HCT116 (cell line): ENCODE measurements at regions not wholly inside any gene's neighbourhood (a gene's known extent, or its start where the extent isn't known, plus 50 kb on each side); places are given as distances from the start of the nearest gene placed in this dataset.

Experiments
- ATAC-seq: fragments of 200-7000 bp; cut with Tn5 transposase; 2 replicates; pipeline ENCODE4 v1.9.1; 2020; ENCODE audit warnings: mild to moderate bottlenecking, moderate library complexity
- BruUV-seq: library from RNA; stranded (reverse); fragments of 400-500 nt; replicated peaks from 2 replicates; lab custom pipeline; 2021; lab: Mats Ljungman, UMichigan
- CTCF ChIA-PET: fragments of 300-600 bp; sonication (Branson Sonifier 250); formaldehyde crosslinking; loops from one replicate; lab custom pipeline; 2021; ENCODE audit warnings: antibody characterized with exemption; lab: Charles Lee
- POLR2A ChIA-PET: fragments of 300-600, 350-600 bp; sonication (Branson Sonifier 250); formaldehyde crosslinking; loops from one replicate; lab custom pipeline; 2021; ENCODE audit warnings: antibody characterized with exemption; lab: Charles Lee
- RAD21 ChIA-PET, 2 experiments: fragments of 300-600 bp; sonication (Branson Sonifier 250); formaldehyde crosslinking; loops; one replicate each; lab custom pipeline; 2023; ENCODE audit warnings: low total read pairs in 2 of 2; ENCODE audit not compliant: uncharacterized antibody in 2 of 2, unreplicated experiment in 2 of 2, low non-redundant PET in 1 of 2; lab: Charles Lee
- DNase-seq: peaks from one replicate; pipeline ENCODE4 v3.0.0-alpha.2; 2010; ENCODE audit warnings: low read depth, low spot score
- H2AFZ ChIP-seq: fragments of 200-600 bp; shearing (Covaris generic), sonication (generic); 2 replicates; pipeline ENCODE4 v1.6.1; 2017; ENCODE audit warnings: low read depth, mixed run types, mixed read lengths, antibody characterized with exemption, low read length; ENCODE audit not compliant: poor library complexity, severe bottlenecking
- H3K27ac ChIP-seq: 2 replicates; pipeline ENCODE4 v1.5.1; 2012; ENCODE audit warnings: low read depth, low read length
- H3K27me3 ChIP-seq: fragments of 200-600 bp; sonication (generic); 2 replicates; pipeline ENCODE4 v1.6.1; 2016; ENCODE audit warnings: mixed run types, low read length, mixed read lengths; ENCODE audit not compliant: insufficient read depth
- H3K36me3 ChIP-seq, 2 experiments: fragments of 200-500 bp in 1 of 2; fragments of 200-600 bp in 1 of 2; sonication (Bioruptor generic) in 1 of 2; sonication (generic) in 1 of 2; 2 replicates each; pipeline versions ENCODE4 v1.5.1 to v1.6.1; 2014 to 2016; ENCODE audit warnings: low read length in 2 of 2, inconsistent platforms in 1 of 2, mixed read lengths in 1 of 2, mixed run types in 1 of 2; ENCODE audit not compliant: insufficient read depth in 2 of 2, control insufficient read depth in 1 of 2
- H3K4me1 ChIP-seq, 2 experiments: fragments of 200-600 bp in 1 of 2; sonication (generic) in 1 of 2; 2 replicates each; pipeline versions ENCODE4 v1.5.1 to v1.6.1; 2012 to 2017; ENCODE audit warnings: low read length in 2 of 2, inconsistent platforms in 1 of 2, mild to moderate bottlenecking in 1 of 2, mixed read lengths in 1 of 2, mixed run types in 1 of 2, moderate library complexity in 1 of 2; ENCODE audit not compliant: insufficient read depth in 2 of 2, control insufficient read depth in 1 of 2
- H3K4me2 ChIP-seq: fragments of 200-600 bp; sonication (generic); 2 replicates; pipeline ENCODE4 v1.6.1; 2017; ENCODE audit warnings: mixed run types, low read length, mixed read lengths
- H3K4me3 ChIP-seq, 2 experiments: fragments of 200-600 bp in 1 of 2; sonication (generic) in 1 of 2; replicated peaks in 1 of 2; 2 replicates each; pipeline ENCODE4 v1.5.1; 2011 to 2016; ENCODE audit warnings: low read length in 2 of 2, control low read depth in 1 of 2, low read depth in 1 of 2, mild to moderate bottlenecking in 1 of 2, mixed read lengths in 1 of 2, mixed run types in 1 of 2
- H3K79me2 ChIP-seq: fragments of 200-600 bp; sonication (generic); 2 replicates; pipeline ENCODE4 v1.6.1; 2017; ENCODE audit warnings: mild to moderate bottlenecking, mixed run types, low read length, moderate library complexity, mixed read lengths; ENCODE audit not compliant: insufficient read depth
- H3K9ac ChIP-seq: fragments of 200-600 bp; sonication (generic); 2 replicates; pipeline ENCODE4 v1.6.1; 2016; ENCODE audit warnings: low read length, mixed read lengths
- H3K9me2 ChIP-seq: fragments of 200-600 bp; sonication (generic), shearing (Covaris generic); 2 replicates; pipeline ENCODE4 v1.6.1; 2017; ENCODE audit warnings: mixed run types, mild to moderate bottlenecking, moderate library complexity; ENCODE audit not compliant: insufficient read depth
- H3K9me3 ChIP-seq, 2 experiments: fragments of 200-500 bp in 1 of 2; fragments of 200-600 bp in 1 of 2; sonication (Bioruptor generic) in 1 of 2; sonication (generic) in 1 of 2; 2 replicates each; pipeline ENCODE4 v1.6.1; 2014 to 2017; ENCODE audit warnings: low read length in 2 of 2, mixed read lengths in 2 of 2, inconsistent platforms in 1 of 2, low read depth in 1 of 2, mild to moderate bottlenecking in 1 of 2, mixed run types in 1 of 2, moderate library complexity in 1 of 2; ENCODE audit not compliant: control insufficient read depth in 1 of 2, insufficient read depth in 1 of 2
- H4K20me1 ChIP-seq: fragments of 200-600 bp; sonication (generic), shearing (Covaris generic); 2 replicates; pipeline ENCODE4 v1.6.1; 2017; ENCODE audit warnings: mixed run types, mild to moderate bottlenecking, moderate library complexity; ENCODE audit not compliant: insufficient read depth
- FOSL1 ChIP-seq: IDR thresholded peaks from 2 replicates; pipeline ENCODE4 v1.6.1; 2012; ENCODE audit warnings: low read depth
- SP1 ChIP-seq: IDR thresholded peaks from 2 replicates; pipeline ENCODE4 v1.6.1; 2012; ENCODE audit warnings: low read depth
- ZFX ChIP-seq: fragments of 450-650 bp; IDR thresholded peaks from 2 replicates; pipeline ENCODE4 v1.6.1; 2017
- intact Hi-C: fragments of 100-400 bp; cut with micrococcal nuclease; formaldehyde crosslinking; loops from 2 replicates; pipeline ENCODE4 v1.10.0; 2022
- TF ChIP-seq, protein P1 (sequence below): IDR thresholded peaks from 2 replicates; pipeline ENCODE4 v1.6.1; 2011; ENCODE audit warnings: mild to moderate bottlenecking, low read length, moderate library complexity; ENCODE audit not compliant: insufficient replicate concordance; ENCODE audit errors: extremely low read depth
- TF ChIP-seq, protein P2 (sequence below): IDR thresholded peaks from 2 replicates; pipeline ENCODE4 v1.6.1; 2012; ENCODE audit warnings: low read depth

GRCh38 chr4:8742546-8742945 is 129.1 kb downstream of the HMX1 start:
- H3K79me2 ChIP-seq: no peaks in the 10 kb centered on the region
- CTCF ChIA-PET: no interaction called here
- no peak overlapping the region for H3K27ac ChIP-seq
- TF ChIP-seq FOSL1: no peak
- ATAC-seq: no peak
- no peaks in the 10 kb centered on the region for H3K9me3 ChIP-seq
- intact Hi-C loops: no loop called here
- no peak overlapping the region for H3K4me3 ChIP-seq
- H3K36me3 ChIP-seq: no peaks in the 10 kb centered on the region
- H3K4me1 ChIP-seq: no peaks in the 10 kb centered on the region
- DNase-seq: no peak
- BruUV-seq: no TSS peak
- H4K20me1 ChIP-seq: no peaks in the 10 kb centered on the region
- no peak overlapping the region for H2AFZ ChIP-seq
- no peaks in the 10 kb centered on the region for H3K9me2 ChIP-seq
- H3K9ac ChIP-seq: no peak overlapping the region
- POLR2A ChIA-PET: no interaction called here
- no peaks in the 10 kb centered on the region for H3K27me3 ChIP-seq
- RAD21 ChIA-PET: no interaction called here
- no peak overlapping the region for H3K4me2 ChIP-seq

DNA sequence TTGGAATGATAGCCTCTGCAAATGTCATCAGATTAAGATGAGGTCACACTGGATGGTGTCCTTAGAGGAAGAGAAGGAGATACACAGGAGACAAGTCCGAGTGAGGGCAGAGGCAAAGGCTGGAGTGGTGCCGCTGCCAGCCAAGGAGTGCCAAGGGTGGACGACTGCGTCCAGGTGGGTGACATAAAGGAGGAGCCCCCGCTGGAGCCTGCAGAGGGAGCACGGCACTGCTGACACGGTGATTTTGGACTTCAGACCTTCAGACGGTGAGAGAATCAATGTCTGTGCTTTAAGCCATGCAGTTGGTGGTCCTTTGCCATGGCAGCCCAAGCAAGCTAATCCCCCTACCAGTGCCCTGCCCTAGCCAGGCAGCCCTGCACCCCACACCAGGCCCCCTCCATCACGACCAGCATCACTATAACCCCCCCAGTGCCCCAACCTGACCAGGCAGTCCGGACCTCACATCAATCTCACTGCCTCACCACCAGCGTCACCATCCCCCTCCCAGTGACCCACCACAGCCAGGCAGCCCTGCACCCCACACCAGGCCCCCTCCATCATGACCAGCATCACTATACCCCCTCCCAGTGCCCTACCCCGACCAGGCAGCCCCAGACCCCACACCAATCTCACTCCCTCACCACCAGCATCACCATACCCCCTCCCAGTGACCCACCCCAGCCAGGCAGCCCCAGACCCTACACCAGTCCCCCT is 130.0 kb downstream of the HMX1 start:
- H3K4me3 ChIP-seq: no peak overlapping the region
- no peaks in the 10 kb centered on the region for H3K4me1 ChIP-seq
- ATAC-seq (no peak), DNase-seq (no peak)
- no peaks in the 10 kb centered on the region for H3K79me2 ChIP-seq
- ChIA-PET CTCF (no interaction called here), RAD21 (no interaction called here), POLR2A (no interaction called here)
- no peak overlapping the region for H3K4me2 ChIP-seq
- no peak overlapping the region for H2AFZ ChIP-seq
- no TSS peak for BruUV-seq
- H3K9ac ChIP-seq: no peak overlapping the region
- no peaks in the 10 kb centered on the region for H3K9me2 ChIP-seq
- intact Hi-C loops: no loop called here
- no peaks in the 10 kb centered on the region for H4K20me1 ChIP-seq
- H3K36me3 ChIP-seq: no peaks in the 10 kb centered on the region
- H3K27me3 ChIP-seq: no peaks in the 10 kb centered on the region
- no peak overlapping the region for H3K27ac ChIP-seq
- TF ChIP-seq FOSL1 (no peak), SP1 (no peak), ZFX (no peak)
- TF ChIP-seq, protein P1, sequence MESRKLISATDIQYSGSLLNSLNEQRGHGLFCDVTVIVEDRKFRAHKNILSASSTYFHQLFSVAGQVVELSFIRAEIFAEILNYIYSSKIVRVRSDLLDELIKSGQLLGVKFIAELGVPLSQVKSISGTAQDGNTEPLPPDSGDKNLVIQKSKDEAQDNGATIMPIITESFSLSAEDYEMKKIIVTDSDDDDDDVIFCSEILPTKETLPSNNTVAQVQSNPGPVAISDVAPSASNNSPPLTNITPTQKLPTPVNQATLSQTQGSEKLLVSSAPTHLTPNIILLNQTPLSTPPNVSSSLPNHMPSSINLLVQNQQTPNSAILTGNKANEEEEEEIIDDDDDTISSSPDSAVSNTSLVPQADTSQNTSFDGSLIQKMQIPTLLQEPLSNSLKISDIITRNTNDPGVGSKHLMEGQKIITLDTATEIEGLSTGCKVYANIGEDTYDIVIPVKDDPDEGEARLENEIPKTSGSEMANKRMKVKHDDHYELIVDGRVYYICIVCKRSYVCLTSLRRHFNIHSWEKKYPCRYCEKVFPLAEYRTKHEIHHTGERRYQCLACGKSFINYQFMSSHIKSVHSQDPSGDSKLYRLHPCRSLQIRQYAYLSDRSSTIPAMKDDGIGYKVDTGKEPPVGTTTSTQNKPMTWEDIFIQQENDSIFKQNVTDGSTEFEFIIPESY: no peak
- TF ChIP-seq, protein P2, sequence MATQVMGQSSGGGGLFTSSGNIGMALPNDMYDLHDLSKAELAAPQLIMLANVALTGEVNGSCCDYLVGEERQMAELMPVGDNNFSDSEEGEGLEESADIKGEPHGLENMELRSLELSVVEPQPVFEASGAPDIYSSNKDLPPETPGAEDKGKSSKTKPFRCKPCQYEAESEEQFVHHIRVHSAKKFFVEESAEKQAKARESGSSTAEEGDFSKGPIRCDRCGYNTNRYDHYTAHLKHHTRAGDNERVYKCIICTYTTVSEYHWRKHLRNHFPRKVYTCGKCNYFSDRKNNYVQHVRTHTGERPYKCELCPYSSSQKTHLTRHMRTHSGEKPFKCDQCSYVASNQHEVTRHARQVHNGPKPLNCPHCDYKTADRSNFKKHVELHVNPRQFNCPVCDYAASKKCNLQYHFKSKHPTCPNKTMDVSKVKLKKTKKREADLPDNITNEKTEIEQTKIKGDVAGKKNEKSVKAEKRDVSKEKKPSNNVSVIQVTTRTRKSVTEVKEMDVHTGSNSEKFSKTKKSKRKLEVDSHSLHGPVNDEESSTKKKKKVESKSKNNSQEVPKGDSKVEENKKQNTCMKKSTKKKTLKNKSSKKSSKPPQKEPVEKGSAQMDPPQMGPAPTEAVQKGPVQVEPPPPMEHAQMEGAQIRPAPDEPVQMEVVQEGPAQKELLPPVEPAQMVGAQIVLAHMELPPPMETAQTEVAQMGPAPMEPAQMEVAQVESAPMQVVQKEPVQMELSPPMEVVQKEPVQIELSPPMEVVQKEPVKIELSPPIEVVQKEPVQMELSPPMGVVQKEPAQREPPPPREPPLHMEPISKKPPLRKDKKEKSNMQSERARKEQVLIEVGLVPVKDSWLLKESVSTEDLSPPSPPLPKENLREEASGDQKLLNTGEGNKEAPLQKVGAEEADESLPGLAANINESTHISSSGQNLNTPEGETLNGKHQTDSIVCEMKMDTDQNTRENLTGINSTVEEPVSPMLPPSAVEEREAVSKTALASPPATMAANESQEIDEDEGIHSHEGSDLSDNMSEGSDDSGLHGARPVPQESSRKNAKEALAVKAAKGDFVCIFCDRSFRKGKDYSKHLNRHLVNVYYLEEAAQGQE: no peak
- H3K9me3 ChIP-seq: no peaks in the 10 kb centered on the region
